AG10803 (cell line): ENCODE measurements at regions not wholly inside any gene's neighbourhood (a gene's known extent, or its start where the extent isn't known, plus 50 kb on each side); places are given as distances from the start of the nearest gene placed in this dataset.

Source experiments
- DNase-seq: peaks from one replicate; pipeline ENCODE4 v3.0.0; 2010; ENCODE audit warnings: low read depth
- H3K4me3 ChIP-seq: 2 replicates; pipeline ENCODE4 v1.5.1; 2011; ENCODE audit warnings: mild to moderate bottlenecking, low read length, control low read depth
- TF ChIP-seq, protein P1 (sequence below): conservative IDR thresholded peaks from 2 replicates; pipeline ENCODE4 v1.5.1; 2011; ENCODE audit warnings: mild to moderate bottlenecking, low read length, control low read depth, inconsistent platforms

DNA sequence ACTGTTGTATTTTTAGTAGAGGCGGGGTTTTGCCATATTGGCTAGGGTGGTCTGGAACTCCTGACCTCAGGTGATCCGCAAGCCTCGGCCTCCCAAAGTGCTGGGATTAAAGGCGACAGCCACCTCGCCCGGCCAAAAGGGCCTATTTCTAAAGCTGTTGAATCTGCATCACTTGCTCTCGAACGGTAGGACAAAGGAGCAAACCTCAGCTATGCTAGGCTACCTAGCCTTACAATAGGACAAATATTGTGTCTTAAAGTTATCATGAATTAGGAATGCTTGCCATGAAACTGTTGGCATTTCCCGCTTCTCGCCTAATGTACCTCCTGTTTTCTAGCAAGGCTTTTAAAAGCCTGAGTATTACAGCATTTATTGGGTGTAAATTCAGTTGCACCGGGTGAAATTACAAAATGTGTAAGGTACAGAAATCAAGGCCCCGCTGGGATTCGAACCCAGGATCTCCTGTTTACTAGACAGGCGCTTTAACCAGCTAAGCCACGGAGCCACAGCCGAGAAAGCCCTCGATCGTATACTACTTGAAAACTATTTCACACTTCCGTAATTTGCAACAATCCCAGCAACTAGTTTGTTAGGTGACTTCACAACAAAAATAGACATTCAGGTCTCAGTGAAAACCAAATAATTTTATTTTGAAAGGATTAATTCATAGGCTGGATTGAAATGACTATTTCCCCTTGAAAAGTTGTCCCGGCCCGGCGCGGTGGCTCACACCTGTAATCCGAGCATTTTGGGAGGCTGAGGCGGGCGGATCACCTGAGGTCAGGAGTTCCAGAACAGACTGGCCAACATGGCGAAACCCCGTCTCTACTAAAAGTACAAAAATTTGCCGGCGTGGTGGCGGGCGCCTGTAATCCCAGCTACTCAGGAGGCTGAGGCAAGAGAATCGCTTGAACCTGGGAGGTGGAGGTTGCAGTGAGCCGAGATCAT is 211.6 kb upstream of the ZNF184 start:
- peak; percentile 73 for DNase-seq
- no peak overlapping the region for H3K4me3 ChIP-seq
- TF ChIP-seq, protein P1, sequence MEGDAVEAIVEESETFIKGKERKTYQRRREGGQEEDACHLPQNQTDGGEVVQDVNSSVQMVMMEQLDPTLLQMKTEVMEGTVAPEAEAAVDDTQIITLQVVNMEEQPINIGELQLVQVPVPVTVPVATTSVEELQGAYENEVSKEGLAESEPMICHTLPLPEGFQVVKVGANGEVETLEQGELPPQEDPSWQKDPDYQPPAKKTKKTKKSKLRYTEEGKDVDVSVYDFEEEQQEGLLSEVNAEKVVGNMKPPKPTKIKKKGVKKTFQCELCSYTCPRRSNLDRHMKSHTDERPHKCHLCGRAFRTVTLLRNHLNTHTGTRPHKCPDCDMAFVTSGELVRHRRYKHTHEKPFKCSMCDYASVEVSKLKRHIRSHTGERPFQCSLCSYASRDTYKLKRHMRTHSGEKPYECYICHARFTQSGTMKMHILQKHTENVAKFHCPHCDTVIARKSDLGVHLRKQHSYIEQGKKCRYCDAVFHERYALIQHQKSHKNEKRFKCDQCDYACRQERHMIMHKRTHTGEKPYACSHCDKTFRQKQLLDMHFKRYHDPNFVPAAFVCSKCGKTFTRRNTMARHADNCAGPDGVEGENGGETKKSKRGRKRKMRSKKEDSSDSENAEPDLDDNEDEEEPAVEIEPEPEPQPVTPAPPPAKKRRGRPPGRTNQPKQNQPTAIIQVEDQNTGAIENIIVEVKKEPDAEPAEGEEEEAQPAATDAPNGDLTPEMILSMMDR: no peak

DNA sequence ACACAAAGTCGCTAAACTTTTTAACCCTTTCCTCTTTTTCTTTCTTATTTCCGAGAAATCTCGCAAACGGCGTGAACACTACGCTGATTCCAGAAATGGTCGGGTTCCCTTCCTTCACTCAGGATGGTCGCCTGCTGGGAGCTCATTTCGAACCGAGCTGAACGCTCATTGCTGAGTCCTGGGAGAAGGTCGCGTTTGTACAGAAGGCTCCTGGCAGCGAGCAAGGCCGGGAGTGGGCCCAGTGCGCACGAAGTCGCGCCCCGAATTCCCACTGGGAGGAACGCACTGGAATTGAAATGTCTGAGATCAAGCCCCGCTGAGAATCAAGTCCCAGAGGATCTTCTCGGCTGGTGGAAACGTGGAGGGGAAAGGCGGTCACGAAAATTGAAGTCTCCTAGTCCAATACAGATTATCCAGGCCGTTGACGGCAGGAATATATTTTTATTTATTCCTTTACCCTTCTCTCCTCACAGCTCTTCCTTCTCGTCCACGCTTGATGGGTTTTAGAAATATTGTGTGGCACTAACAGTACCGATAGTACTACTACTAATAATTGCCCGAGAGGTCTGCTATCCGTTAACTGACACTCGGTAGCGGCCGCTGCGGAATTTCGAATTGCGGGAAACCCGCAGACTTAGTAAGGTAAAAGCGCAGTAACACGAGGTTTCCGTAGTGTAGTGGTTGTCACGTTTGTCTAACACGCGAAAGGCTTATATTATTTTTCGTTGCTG is 207.2 kb upstream of the ZNF184 start:
- TF ChIP-seq, protein P1: no peak
- DNase-seq: no peak
- H3K4me3 ChIP-seq: no peak overlapping the region; the same call in 1 of the 2 replicates

DNA sequence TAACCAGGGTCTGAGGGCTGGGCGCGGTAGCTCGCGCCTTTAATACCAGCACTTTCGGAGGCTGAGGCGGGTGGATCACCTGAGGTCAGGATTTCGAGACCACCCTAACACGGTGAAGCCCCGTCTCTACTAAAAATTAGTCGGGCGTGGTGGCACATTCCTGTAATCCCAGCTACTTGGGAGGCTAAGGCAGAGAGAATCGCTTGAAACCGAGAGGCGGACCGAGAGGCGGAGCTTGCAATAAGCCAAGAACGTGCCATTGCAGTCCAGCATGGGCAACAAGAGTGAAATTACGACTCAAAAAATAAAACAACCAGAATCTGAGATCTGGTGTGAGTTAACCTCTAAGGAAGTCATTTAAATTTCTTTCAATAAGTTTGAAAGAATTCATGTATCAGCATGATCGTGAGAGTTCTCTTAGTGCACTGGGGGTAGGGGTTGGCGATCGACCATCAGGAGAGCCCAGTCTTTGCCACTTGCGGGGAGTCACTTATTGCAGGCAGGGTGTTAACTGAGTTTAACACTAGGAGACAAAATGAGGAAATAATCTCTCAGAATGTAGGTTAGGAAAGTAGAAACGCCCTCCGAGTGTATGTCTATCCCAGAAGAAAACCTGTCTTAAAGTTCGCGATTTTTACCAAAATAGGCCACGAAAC is 206.5 kb upstream of the ZNF184 start:
- H3K4me3 ChIP-seq: no peak overlapping the region; the same call in none of the 2 replicates
- TF ChIP-seq, protein P1: no peak
- no peak for DNase-seq

DNA sequence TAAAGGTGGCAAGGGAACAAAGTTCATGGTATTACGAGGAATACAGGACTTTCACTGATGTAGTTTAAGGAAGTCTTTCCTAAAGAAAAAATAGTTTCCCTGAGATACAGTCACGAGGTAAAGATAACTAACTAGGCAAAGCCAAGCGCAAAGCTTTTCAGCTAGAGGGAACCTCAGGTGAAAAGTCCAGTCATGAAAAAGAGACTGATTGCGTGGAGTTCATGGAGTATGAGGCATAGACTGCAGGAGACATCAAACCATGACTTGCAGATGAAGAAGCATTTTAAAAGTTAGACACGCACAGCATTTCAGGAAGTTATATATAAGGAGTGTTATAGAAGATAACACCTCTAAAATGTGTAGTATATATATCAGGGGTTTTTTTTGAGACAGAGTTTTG is 205.6 kb upstream of the ZNF184 start:
- no peak overlapping the region for H3K4me3 ChIP-seq
- TF ChIP-seq, protein P1: no peak
- DNase-seq: no peak

DNA sequence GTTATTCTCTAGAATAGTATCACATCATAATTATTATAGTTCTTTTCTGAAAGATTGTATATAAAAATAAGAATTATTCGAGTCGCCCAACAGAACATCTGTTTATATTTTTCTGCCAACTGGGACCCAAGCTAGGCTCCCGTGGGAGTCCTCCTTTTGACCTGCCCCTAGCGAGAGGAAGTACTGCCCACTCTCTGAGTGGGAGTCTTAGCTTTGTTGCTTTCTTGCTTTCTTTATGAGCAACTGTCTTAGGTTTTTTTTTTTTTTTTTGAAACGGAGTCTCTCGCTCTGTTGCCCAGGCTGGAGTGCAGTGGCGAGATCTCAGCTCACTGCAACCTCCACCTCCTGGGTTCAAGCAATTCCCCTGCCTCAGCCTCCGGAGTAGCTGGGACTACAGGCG is 202.0 kb upstream of the ZNF184 start:
- H3K4me3 ChIP-seq: no peak overlapping the region
- DNase-seq: no peak

DNA sequence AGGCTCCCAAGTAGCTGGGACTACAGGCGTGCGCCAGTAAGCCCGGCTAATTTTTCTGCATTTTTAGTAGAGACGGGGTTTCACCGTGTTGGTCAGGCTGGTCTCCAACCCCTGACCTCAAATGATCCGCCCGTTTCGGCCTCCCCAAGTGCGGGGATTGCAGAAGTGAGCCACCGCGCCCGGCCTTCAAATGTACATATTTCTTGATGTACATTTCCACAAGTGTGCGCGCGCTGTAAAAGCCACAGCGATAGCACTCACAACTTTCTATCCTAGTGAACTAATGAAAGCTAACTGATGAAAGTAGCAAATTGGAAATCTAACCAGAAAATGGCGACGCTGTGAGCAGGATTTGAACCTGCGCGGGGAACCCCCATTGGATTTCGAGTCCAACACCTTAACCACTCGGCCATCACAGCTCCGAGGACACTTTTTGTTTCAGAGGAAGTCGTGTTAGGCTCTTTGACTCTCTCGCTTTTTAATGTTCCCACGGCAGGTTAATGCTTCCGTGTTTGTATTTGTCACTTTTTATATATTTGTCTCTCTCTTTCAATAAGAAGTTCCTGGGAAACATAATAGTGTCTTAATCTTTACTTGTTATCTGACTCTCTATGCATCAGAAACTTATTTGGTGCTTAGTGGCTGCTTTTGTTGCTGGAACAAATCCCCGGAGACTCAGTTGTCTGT is 199.4 kb upstream of the ZNF184 start:
- DNase-seq: peak; percentile 39
- TF ChIP-seq, protein P1: no peak
- no peak overlapping the region for H3K4me3 ChIP-seq

More for the DNA sequence above, 202.0 kb upstream of the ZNF184 start:
- TF ChIP-seq, protein P1: no peak
